ENCODE measurements at regions not wholly inside any gene's neighbourhood (a gene's known extent, or its start where the extent isn't known, plus 50 kb on each side); places are given as distances from the start of the nearest gene placed in this dataset.

GRCh38 chr5:174191076-174191475, 145.6 kb downstream of the NSG2 start:
- DNase-seq, result no peak
- Histone ChIP-seq H3K36me3 (ENCODE audit: control insufficient read depth, insufficient read depth, low read length) (no peaks in the 10 kb centered on the region), H3K27me3 (ENCODE audit: control insufficient read depth, insufficient read depth, low read length) (peaks cover 4% of the 10 kb centered on the region), H3K27ac (ENCODE audit: low read length) (no peak overlapping the region), H3K4me3 (ENCODE audit: low read length) (no peak overlapping the region), H3K9me3 (ENCODE audit: control insufficient read depth, low read depth, low read length) (no peaks in the 10 kb centered on the region), H3K4me1 (ENCODE audit: control insufficient read depth, insufficient read depth, low read length) (peaks cover 5% of the 10 kb centered on the region)
- no CpG with 5 or more reads among the region's 4 CpGs for WGBS (ENCODE audit: insufficient coverage, low lambda C conversion rate)

- no peaks in the 10 kb centered on the region for H3K36me3 ChIP-seq (ENCODE audit: control insufficient read depth, insufficient read depth, low read length)
- H3K27me3 ChIP-seq (ENCODE audit: control insufficient read depth, insufficient read depth, low read length), result peaks cover 2% of the 10 kb centered on the region
- H3K9me3 ChIP-seq (ENCODE audit: control insufficient read depth, low read depth, low read length), result no peaks in the 10 kb centered on the region
- no peak overlapping the region for H3K27ac ChIP-seq (ENCODE audit: low read length)
- WGBS (ENCODE audit: insufficient coverage, low lambda C conversion rate), result no CpG with 5 or more reads among the region's 10 CpGs
- peaks cover 5% of the 10 kb centered on the region for H3K4me1 ChIP-seq (ENCODE audit: control insufficient read depth, insufficient read depth, low read length)
- no peak for DNase-seq
- H3K4me3 ChIP-seq (ENCODE audit: low read length), result no peak overlapping the region
Observed at GRCh38 chr5:174191850-174192655, 146.5 kb downstream of the NSG2 start.

GRCh38 chr5:174192901-174193300, 147.4 kb downstream of the NSG2 start:
- Histone ChIP-seq H3K36me3 (ENCODE audit: control insufficient read depth, insufficient read depth, low read length) (no peaks in the 10 kb centered on the region), H3K9me3 (ENCODE audit: control insufficient read depth, low read depth, low read length) (no peaks in the 10 kb centered on the region), H3K4me1 (ENCODE audit: control insufficient read depth, insufficient read depth, low read length) (peaks cover 5% of the 10 kb centered on the region), H3K4me3 (ENCODE audit: low read length) (no peak overlapping the region), H3K27me3 (ENCODE audit: control insufficient read depth, insufficient read depth, low read length) (no peaks in the 10 kb centered on the region), H3K27ac (ENCODE audit: low read length) (no peak overlapping the region)
- no peak for DNase-seq
- WGBS (ENCODE audit: insufficient coverage, low lambda C conversion rate), result no CpG with 5 or more reads among the region's 14 CpGs

GRCh38 chr5:174195517-174195916, 150.0 kb downstream of the NSG2 start:
- Histone ChIP-seq H3K4me1 (ENCODE audit: control insufficient read depth, insufficient read depth, low read length) (no peaks in the 10 kb centered on the region), H3K4me3 (ENCODE audit: low read length) (no peak overlapping the region), H3K27ac (ENCODE audit: low read length) (no peak overlapping the region), H3K27me3 (ENCODE audit: control insufficient read depth, insufficient read depth, low read length) (no peaks in the 10 kb centered on the region), H3K36me3 (ENCODE audit: control insufficient read depth, insufficient read depth, low read length) (no peaks in the 10 kb centered on the region), H3K9me3 (ENCODE audit: control insufficient read depth, low read depth, low read length) (no peaks in the 10 kb centered on the region)
- DNase-seq, result no peak
- WGBS (ENCODE audit: insufficient coverage, low lambda C conversion rate), result 17% methylated on average over 1 of the region's 2 CpGs

- Histone ChIP-seq H3K9me3 (ENCODE audit: control insufficient read depth, low read depth, low read length) (no peaks in the 10 kb centered on the region), H3K27ac (ENCODE audit: low read length) (no peak overlapping the region), H3K4me1 (ENCODE audit: control insufficient read depth, insufficient read depth, low read length) (no peaks in the 10 kb centered on the region), H3K27me3 (ENCODE audit: control insufficient read depth, insufficient read depth, low read length) (no peaks in the 10 kb centered on the region), H3K36me3 (ENCODE audit: control insufficient read depth, insufficient read depth, low read length) (no peaks in the 10 kb centered on the region), H3K4me3 (ENCODE audit: low read length) (no peak overlapping the region)
- no CpG with 5 or more reads among the region's 3 CpGs for WGBS (ENCODE audit: insufficient coverage, low lambda C conversion rate)
- no peak for DNase-seq
Observed at GRCh38 chr5:174197929-174198328, 152.4 kb downstream of the NSG2 start.

- no peak overlapping the region for H3K27ac ChIP-seq (ENCODE audit: low read length)
- H3K4me1 ChIP-seq (ENCODE audit: control insufficient read depth, insufficient read depth, low read length), result no peaks in the 10 kb centered on the region
- no peaks in the 10 kb centered on the region for H3K36me3 ChIP-seq (ENCODE audit: control insufficient read depth, insufficient read depth, low read length)
- H3K4me3 ChIP-seq (ENCODE audit: low read length), result no peak overlapping the region
- no peak for DNase-seq
- no CpG with 5 or more reads among the region's 8 CpGs for WGBS (ENCODE audit: insufficient coverage, low lambda C conversion rate)
- no peaks in the 10 kb centered on the region for H3K9me3 ChIP-seq (ENCODE audit: control insufficient read depth, low read depth, low read length)
- H3K27me3 ChIP-seq (ENCODE audit: control insufficient read depth, insufficient read depth, low read length), result no peaks in the 10 kb centered on the region
Observed at GRCh38 chr5:174198541-174198940, 153.0 kb downstream of the NSG2 start.

- DNase-seq, result no peak
- Histone ChIP-seq H3K27me3 (ENCODE audit: control insufficient read depth, insufficient read depth, low read length) (peaks cover 11% of the 10 kb centered on the region), H3K9me3 (ENCODE audit: control insufficient read depth, low read depth, low read length) (no peaks in the 10 kb centered on the region), H3K4me1 (ENCODE audit: control insufficient read depth, insufficient read depth, low read length) (no peaks in the 10 kb centered on the region), H3K4me3 (ENCODE audit: low read length) (no peak overlapping the region), H3K27ac (ENCODE audit: low read length) (no peak overlapping the region), H3K36me3 (ENCODE audit: control insufficient read depth, insufficient read depth, low read length) (no peaks in the 10 kb centered on the region)
- WGBS (ENCODE audit: insufficient coverage, low lambda C conversion rate), result no CpG with 5 or more reads among the region's 6 CpGs
Observed at GRCh38 chr5:174202996-174203395, 157.5 kb downstream of the NSG2 start.

- 100% methylated on average over 1 of the region's 9 CpGs for WGBS (ENCODE audit: insufficient coverage, low lambda C conversion rate)
- Histone ChIP-seq H3K4me1 (ENCODE audit: control insufficient read depth, insufficient read depth, low read length) (no peaks in the 10 kb centered on the region), H3K4me3 (ENCODE audit: low read length) (no peak overlapping the region), H3K9me3 (ENCODE audit: control insufficient read depth, low read depth, low read length) (no peaks in the 10 kb centered on the region), H3K27me3 (ENCODE audit: control insufficient read depth, insufficient read depth, low read length) (peaks cover 11% of the 10 kb centered on the region), H3K27ac (ENCODE audit: low read length) (no peak overlapping the region), H3K36me3 (ENCODE audit: control insufficient read depth, insufficient read depth, low read length) (no peaks in the 10 kb centered on the region)
- DNase-seq, result no peak
Observed at GRCh38 chr5:174204535-174205313, 159.2 kb downstream of the NSG2 start.

- H3K27me3 ChIP-seq (ENCODE audit: control insufficient read depth, insufficient read depth, low read length), result peaks cover 11% of the 10 kb centered on the region
- no peaks in the 10 kb centered on the region for H3K36me3 ChIP-seq (ENCODE audit: control insufficient read depth, insufficient read depth, low read length)
Observed at GRCh38 chr5:174205939-174206338, 160.4 kb downstream of the NSG2 start.

GRCh38 chr5:174210596-174211276, 165.2 kb downstream of the NSG2 start:
- Histone ChIP-seq H3K4me3 (ENCODE audit: low read length) (no peak overlapping the region), H3K36me3 (ENCODE audit: control insufficient read depth, insufficient read depth, low read length) (no peaks in the 10 kb centered on the region), H3K9me3 (ENCODE audit: control insufficient read depth, low read depth, low read length) (no peaks in the 10 kb centered on the region), H3K4me1 (ENCODE audit: control insufficient read depth, insufficient read depth, low read length) (no peaks in the 10 kb centered on the region), H3K27ac (ENCODE audit: low read length) (no peak overlapping the region), H3K27me3 (ENCODE audit: control insufficient read depth, insufficient read depth, low read length) (peaks cover 12% of the 10 kb centered on the region)
- DNase-seq, result no peak
- WGBS (ENCODE audit: insufficient coverage, low lambda C conversion rate), result 80% methylated on average over 1 of the region's 8 CpGs

More at GRCh38 chr5:174205939-174206338, 160.4 kb downstream of the NSG2 start:
- H3K4me3 ChIP-seq (ENCODE audit: low read length), result no peak overlapping the region
- DNase-seq, result no peak
- H3K27ac ChIP-seq (ENCODE audit: low read length), result no peak overlapping the region
- H3K9me3 ChIP-seq (ENCODE audit: control insufficient read depth, low read depth, low read length), result no peaks in the 10 kb centered on the region
- no peaks in the 10 kb centered on the region for H3K4me1 ChIP-seq (ENCODE audit: control insufficient read depth, insufficient read depth, low read length)
- WGBS (ENCODE audit: insufficient coverage, low lambda C conversion rate), result no CpG with 5 or more reads among the region's 3 CpGs
